ENCODE measurements at regions not wholly inside any gene's neighbourhood (a gene's known extent, or its start where the extent isn't known, plus 50 kb on each side); places are given as distances from the start of the nearest gene placed in this dataset.

- no peak overlapping the region for H3K4me3 ChIP-seq (ENCODE audit: low read depth in 1 of 2, low read length in 2 of 2)
- no peak overlapping the region for H3K27ac ChIP-seq (ENCODE audit: low read length)
- no peaks in the 10 kb centered on the region for H4K20me1 ChIP-seq (ENCODE audit: insufficient read depth, low read length)
- no peaks in the 10 kb centered on the region for H3K4me1 ChIP-seq (ENCODE audit: insufficient read depth, low read length)
- DNase-seq, result no peak
- H3K9me3 ChIP-seq (ENCODE audit: insufficient read depth, low read length, severe bottlenecking), result no peaks in the 10 kb centered on the region
- no peak for ATAC-seq (ENCODE audit: insufficient read depth, low read depth)
- no peaks in the 10 kb centered on the region for H3K79me2 ChIP-seq (ENCODE audit: insufficient read depth, low read length)
- no peak overlapping the region for H3K9ac ChIP-seq (ENCODE audit: low read depth, low read length)
- H3K4me2 ChIP-seq (ENCODE audit: insufficient read depth, low read length), result no peak overlapping the region
- no peaks in the 10 kb centered on the region for H3K27me3 ChIP-seq (ENCODE audit: insufficient read depth, low read length, poor library complexity)
- TF ChIP-seq CTCF (IDR thresholded peaks at IDR 0.05; ENCODE audit: borderline replicate concordance, extremely low read depth, low read length, poor library complexity, severe bottlenecking) (no peak), EZH2 (IDR thresholded peaks at IDR 0.05; ENCODE audit: borderline replicate concordance, low read depth, low read length, severe bottlenecking) (no peak)
- H3K36me3 ChIP-seq (ENCODE audit: insufficient read depth, low read length), result no peaks in the 10 kb centered on the region
- H2AFZ ChIP-seq (ENCODE audit: low read depth, low read length), result no peak overlapping the region
Observed at GRCh38 chr5:126692971-126693370, 84.0 kb upstream of the LMNB1 start.

- Histone ChIP-seq H3K79me2 (ENCODE audit: insufficient read depth, low read length) (no peaks in the 10 kb centered on the region), H3K27me3 (ENCODE audit: insufficient read depth, low read length, poor library complexity) (no peaks in the 10 kb centered on the region), H3K4me1 (ENCODE audit: insufficient read depth, low read length) (no peaks in the 10 kb centered on the region), H3K4me3 (ENCODE audit: low read depth in 1 of 2, low read length in 2 of 2) (no peak overlapping the region), H3K9ac (ENCODE audit: low read depth, low read length) (no peak overlapping the region), H3K27ac (ENCODE audit: low read length) (no peak overlapping the region), H3K4me2 (ENCODE audit: insufficient read depth, low read length) (no peak overlapping the region), H2AFZ (ENCODE audit: low read depth, low read length) (no peak overlapping the region), H4K20me1 (ENCODE audit: insufficient read depth, low read length) (no peaks in the 10 kb centered on the region), H3K36me3 (ENCODE audit: insufficient read depth, low read length) (no peaks in the 10 kb centered on the region), H3K9me3 (ENCODE audit: insufficient read depth, low read length, severe bottlenecking) (no peaks in the 10 kb centered on the region)
- DNase-seq, result no peak
- TF ChIP-seq EZH2 (IDR thresholded peaks at IDR 0.05; ENCODE audit: borderline replicate concordance, low read depth, low read length, severe bottlenecking) (no peak), CTCF (IDR thresholded peaks at IDR 0.05; ENCODE audit: borderline replicate concordance, extremely low read depth, low read length, poor library complexity, severe bottlenecking) (no peak)
- no peak for ATAC-seq (ENCODE audit: insufficient read depth, low read depth)
Observed at GRCh38 chr5:126693806-126694205, 83.1 kb upstream of the LMNB1 start.

GRCh38 chr5:126694403-126694802 is 82.5 kb upstream of the LMNB1 start:
- H3K4me3 ChIP-seq (ENCODE audit: low read depth in 1 of 2, low read length in 2 of 2), result no peak overlapping the region
- no peak overlapping the region for H3K4me2 ChIP-seq (ENCODE audit: insufficient read depth, low read length)
- no peak overlapping the region for H2AFZ ChIP-seq (ENCODE audit: low read depth, low read length)
- H3K27me3 ChIP-seq (ENCODE audit: insufficient read depth, low read length, poor library complexity), result no peaks in the 10 kb centered on the region
- H3K27ac ChIP-seq (ENCODE audit: low read length), result no peak overlapping the region
- no peaks in the 10 kb centered on the region for H3K4me1 ChIP-seq (ENCODE audit: insufficient read depth, low read length)
- no peak for DNase-seq
- H4K20me1 ChIP-seq (ENCODE audit: insufficient read depth, low read length), result no peaks in the 10 kb centered on the region
- no peak overlapping the region for H3K9ac ChIP-seq (ENCODE audit: low read depth, low read length)
- no peaks in the 10 kb centered on the region for H3K36me3 ChIP-seq (ENCODE audit: insufficient read depth, low read length)
- no peaks in the 10 kb centered on the region for H3K9me3 ChIP-seq (ENCODE audit: insufficient read depth, low read length, severe bottlenecking)
- no peak for ATAC-seq (ENCODE audit: insufficient read depth, low read depth)
- TF ChIP-seq CTCF (IDR thresholded peaks at IDR 0.05; ENCODE audit: borderline replicate concordance, extremely low read depth, low read length, poor library complexity, severe bottlenecking), result no peak
- no peak for TF ChIP-seq EZH2 (IDR thresholded peaks at IDR 0.05; ENCODE audit: borderline replicate concordance, low read depth, low read length, severe bottlenecking)
- H3K79me2 ChIP-seq (ENCODE audit: insufficient read depth, low read length), result no peaks in the 10 kb centered on the region

GRCh38 chr5:126695091-126695490 is 81.8 kb upstream of the LMNB1 start:
- no peak overlapping the region for H3K27ac ChIP-seq (ENCODE audit: low read length)
- DNase-seq (no peak), ATAC-seq (ENCODE audit: insufficient read depth, low read depth) (no peak)
- H3K36me3 ChIP-seq (ENCODE audit: insufficient read depth, low read length), result no peaks in the 10 kb centered on the region
- TF ChIP-seq EZH2 (IDR thresholded peaks at IDR 0.05; ENCODE audit: borderline replicate concordance, low read depth, low read length, severe bottlenecking) (no peak), CTCF (IDR thresholded peaks at IDR 0.05; ENCODE audit: borderline replicate concordance, extremely low read depth, low read length, poor library complexity, severe bottlenecking) (no peak)
- no peak overlapping the region for H3K4me3 ChIP-seq (ENCODE audit: low read depth in 1 of 2, low read length in 2 of 2)
- H3K79me2 ChIP-seq (ENCODE audit: insufficient read depth, low read length), result no peaks in the 10 kb centered on the region
- no peaks in the 10 kb centered on the region for H3K27me3 ChIP-seq (ENCODE audit: insufficient read depth, low read length, poor library complexity)
- H3K4me2 ChIP-seq (ENCODE audit: insufficient read depth, low read length), result no peak overlapping the region
- H3K9ac ChIP-seq (ENCODE audit: low read depth, low read length), result no peak overlapping the region
- H3K4me1 ChIP-seq (ENCODE audit: insufficient read depth, low read length), result no peaks in the 10 kb centered on the region
- no peaks in the 10 kb centered on the region for H3K9me3 ChIP-seq (ENCODE audit: insufficient read depth, low read length, severe bottlenecking)
- no peaks in the 10 kb centered on the region for H4K20me1 ChIP-seq (ENCODE audit: insufficient read depth, low read length)
- H2AFZ ChIP-seq (ENCODE audit: low read depth, low read length), result no peak overlapping the region

Measured in DND-41 (cell line).